Prostate gland (tissue), 2 donors: ENCODE measurements at regions not wholly inside any gene's neighbourhood (a gene's known extent, or its start where the extent isn't known, plus 50 kb on each side); places are given as distances from the start of the nearest gene placed in this dataset.

Experiments used
- CTCF ChIP-seq, 4 experiments: fragments of 200-600 bp in 2 of 4; fragments of 450-650 bp in 2 of 4; sonication (generic) in 2 of 4; IDR thresholded peaks; 1 replicate in 3 of 4; 2 replicates in 1 of 4; pipeline ENCODE4 v1.5.1; 2016 to 2019; ENCODE audit warnings: antibody characterized with exemption in 4 of 4, mild to moderate bottlenecking in 2 of 4, moderate library complexity in 2 of 4
- POLR2A ChIP-seq: fragments of 450-650 bp; IDR thresholded peaks from one replicate; pipeline ENCODE4 v1.6.1; 2016; ENCODE audit warnings: antibody characterized with exemption, mild to moderate bottlenecking

DNA sequence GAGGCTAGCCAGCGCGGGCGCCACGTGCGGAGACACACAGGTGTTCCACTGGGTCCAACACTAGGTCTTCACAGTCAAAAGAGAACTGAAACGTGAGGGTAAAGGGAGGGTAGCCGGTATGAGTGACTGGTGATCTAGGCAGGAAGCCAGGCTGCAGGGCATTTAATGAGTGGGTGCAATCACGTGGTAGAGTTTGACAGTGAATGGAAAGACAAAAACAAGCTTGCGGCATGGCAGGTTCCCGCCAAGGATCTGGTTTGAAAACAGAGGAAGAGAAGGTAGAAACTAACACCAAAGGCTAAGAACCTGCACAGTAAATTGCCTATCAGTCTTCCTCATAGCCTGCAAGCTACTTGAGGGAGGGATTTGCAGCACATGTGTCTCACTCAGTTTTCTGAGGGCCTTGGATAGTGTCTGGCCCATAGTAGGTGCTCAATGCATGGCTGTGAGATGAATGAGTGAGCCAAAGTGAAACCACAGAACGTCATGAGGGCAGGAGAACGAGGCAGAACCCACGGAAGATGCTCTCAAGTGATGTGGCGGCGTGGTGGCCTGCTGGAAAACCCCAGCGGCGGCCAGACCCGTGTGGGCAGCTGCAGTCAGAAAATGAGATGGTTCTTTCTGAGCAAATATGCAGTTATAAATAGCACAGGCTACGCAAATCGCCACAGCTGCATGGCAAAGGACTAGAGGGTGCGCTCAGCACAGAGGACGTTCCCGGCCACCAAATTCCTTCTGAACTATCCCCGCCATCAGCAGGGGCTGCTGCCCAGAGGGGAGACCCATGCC lies 183.6 kb upstream of the NFE2L3 start:
- TF ChIP-seq CTCF (IDR thresholded peaks at IDR 0.05) (no peak), POLR2A (no peak)
